ENCODE measurements at regions not wholly inside any gene's neighbourhood (a gene's known extent, or its start where the extent isn't known, plus 50 kb on each side); places are given as distances from the start of the nearest gene placed in this dataset.

DNA sequence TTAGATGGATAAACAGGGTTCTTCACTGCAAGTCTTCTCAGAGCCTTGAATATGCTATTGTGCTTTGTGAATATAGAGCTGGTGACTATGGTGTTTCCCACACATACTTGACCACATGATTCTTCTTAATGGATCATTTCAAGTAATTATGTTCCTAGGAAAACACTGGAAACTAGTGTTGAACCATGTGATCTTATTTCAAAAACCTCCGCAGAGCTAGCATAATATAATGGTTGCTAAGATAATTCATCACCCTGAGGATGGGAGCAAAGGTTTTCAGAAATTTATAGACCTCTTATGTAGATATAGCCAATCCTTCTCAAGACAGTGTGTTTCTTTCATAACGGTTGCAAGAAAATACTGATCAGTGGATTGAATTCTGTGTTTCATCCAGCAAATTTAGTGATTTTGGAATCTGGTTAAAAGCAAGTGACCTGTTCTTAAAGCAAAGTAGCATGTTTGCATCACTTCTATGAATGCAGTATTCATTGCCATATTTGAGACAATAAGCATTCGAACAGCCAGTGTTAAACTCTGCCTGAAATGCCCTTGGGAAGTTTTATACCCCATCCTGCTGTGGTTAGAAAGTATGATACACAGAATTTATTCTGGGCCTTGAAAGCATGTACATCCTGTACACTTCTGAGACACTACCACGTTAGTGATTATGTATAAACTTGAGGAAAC lies 341.0 kb upstream of the E2F7 start:
- peaks cover 15% of the 10 kb centered on the region for H3K4me1 ChIP-seq (ENCODE audit: control insufficient read depth, insufficient read depth, low read length)
- H3K27ac ChIP-seq (ENCODE audit: extremely low read depth, low read depth, low read length) = no peak overlapping the region
- ChIA-PET CTCF (no interaction called here), POLR2A (no interaction called here)
- no peaks in the 10 kb centered on the region for H3K36me3 ChIP-seq (ENCODE audit: control insufficient read depth in 2 of 2, insufficient read depth in 1 of 2, low read length in 2 of 2)
- TF ChIP-seq GLI2 (tag by site-specific recombination; IDR thresholded peaks at IDR 0.05; ENCODE audit: borderline replicate concordance, low read depth) (no peak), ZNF521 (tag by site-specific recombination; IDR thresholded peaks at IDR 0.05) (no peak), SCRT1 (tag by site-specific recombination; IDR thresholded peaks at IDR 0.05; ENCODE audit: borderline replicate concordance) (no peak), ZNF776 (tag by site-specific recombination; IDR thresholded peaks at IDR 0.05; ENCODE audit: borderline replicate concordance) (no peak), KLF16 (tag by site-specific recombination; IDR thresholded peaks at IDR 0.05) (no peak), ZNF48 (tag by site-specific recombination; IDR thresholded peaks at IDR 0.05) (no peak), ZNF621 (tag by site-specific recombination; IDR thresholded peaks at IDR 0.05) (no peak), ZNF157 (tag by site-specific recombination; IDR thresholded peaks at IDR 0.05) (no peak), HOXD13 (CRISPR knock-in tag; IDR thresholded peaks at IDR 0.05; ENCODE audit: borderline replicate concordance) (no peak), ZNF596 (tag by site-specific recombination; IDR thresholded peaks at IDR 0.05) (no peak), ZNF239 (tag by site-specific recombination; IDR thresholded peaks at IDR 0.05) (no peak), ZFHX2 (tag by site-specific recombination; conservative IDR thresholded peaks at IDR 0.05) (no peak), SALL2 (tag by site-specific recombination; IDR thresholded peaks at IDR 0.05; ENCODE audit: borderline replicate concordance) (no peak), YY2 (tag by site-specific recombination; IDR thresholded peaks at IDR 0.05) (no peak), REPIN1 (tag by site-specific recombination; IDR thresholded peaks at IDR 0.05; ENCODE audit: low read depth) (no peak), BCL11B (tag by site-specific recombination; IDR thresholded peaks at IDR 0.05; ENCODE audit: low read depth) (no peak), ZNF670 (tag by site-specific recombination; IDR thresholded peaks at IDR 0.05; ENCODE audit: low read depth) (no peak)
- no peaks in the 10 kb centered on the region for H3K9me3 ChIP-seq (ENCODE audit: control insufficient read depth, insufficient read depth, low read depth, low read length)
- H3K4me3 ChIP-seq (ENCODE audit: low read depth, low read length) = no peak overlapping the region

DNA sequence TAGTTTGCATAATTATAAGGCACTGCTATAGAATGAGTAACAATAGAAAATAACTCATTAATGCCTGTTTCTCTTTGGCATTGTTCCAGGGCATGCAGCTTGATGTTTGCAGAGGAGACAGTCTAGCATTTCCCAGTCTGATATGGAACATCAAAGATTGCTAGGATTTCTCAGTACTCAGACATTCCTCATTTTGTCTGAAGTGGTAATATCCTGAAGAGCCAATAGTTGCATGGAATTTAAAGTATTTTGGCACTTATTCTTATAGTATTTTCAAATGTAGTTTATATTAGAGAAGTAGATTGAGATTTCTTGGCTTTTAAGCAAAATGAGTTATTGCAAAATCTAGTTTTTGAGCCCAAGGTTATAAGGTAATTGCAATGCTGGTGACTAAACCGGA lies 337.3 kb upstream of the E2F7 start:
- Histone ChIP-seq H3K4me1 (ENCODE audit: control insufficient read depth, insufficient read depth, low read length) (peaks cover 12% of the 10 kb centered on the region), H3K36me3 (ENCODE audit: control insufficient read depth in 2 of 2, insufficient read depth in 1 of 2, low read length in 2 of 2) (no peaks in the 10 kb centered on the region), H3K9me3 (ENCODE audit: control insufficient read depth, insufficient read depth, low read depth, low read length) (no peaks in the 10 kb centered on the region), H3K4me3 (ENCODE audit: low read depth, low read length) (no peak overlapping the region), H3K27ac (ENCODE audit: extremely low read depth, low read depth, low read length) (no peak overlapping the region)
- POLR2A ChIA-PET = no interaction called here
- CTCF ChIA-PET = no interaction called here
- TF ChIP-seq ZNF202 (tag by site-specific recombination; IDR thresholded peaks at IDR 0.05; ENCODE audit: borderline replicate concordance) (no peak), KLF7 (tag by site-specific recombination; IDR thresholded peaks at IDR 0.05; ENCODE audit: borderline replicate concordance) (no peak), PRDM1 (tag by site-specific recombination; IDR thresholded peaks at IDR 0.05) (no peak)

DNA sequence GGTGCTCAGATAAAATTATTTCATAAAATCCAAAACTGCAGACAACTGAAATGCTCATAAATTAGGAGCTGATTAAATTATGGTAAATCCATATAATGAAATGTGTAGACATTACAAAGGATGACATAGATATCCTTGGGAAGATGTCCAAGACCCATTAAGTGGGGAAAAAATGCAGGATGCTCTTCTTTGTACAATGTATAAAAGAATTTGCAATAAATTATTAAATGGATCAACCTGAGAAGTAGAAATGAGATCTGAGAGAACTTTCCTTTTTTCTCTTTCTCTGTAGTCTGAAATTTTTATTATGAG lies 336.4 kb upstream of the E2F7 start:
- ChIA-PET POLR2A (no interaction called here), CTCF (no interaction called here)
- H3K4me1 ChIP-seq (ENCODE audit: control insufficient read depth, insufficient read depth, low read length) = peaks cover 12% of the 10 kb centered on the region
- H3K4me3 ChIP-seq (ENCODE audit: low read depth, low read length) = no peak overlapping the region
- no peaks in the 10 kb centered on the region for H3K36me3 ChIP-seq (ENCODE audit: control insufficient read depth in 2 of 2, insufficient read depth in 1 of 2, low read length in 2 of 2)
- H3K27ac ChIP-seq (ENCODE audit: extremely low read depth, low read depth, low read length) = no peak overlapping the region
- H3K9me3 ChIP-seq (ENCODE audit: control insufficient read depth, insufficient read depth, low read depth, low read length) = no peaks in the 10 kb centered on the region
- no peak for TF ChIP-seq ZNF785 (tag by site-specific recombination; IDR thresholded peaks at IDR 0.05)
- TF ChIP-seq, protein P1, sequence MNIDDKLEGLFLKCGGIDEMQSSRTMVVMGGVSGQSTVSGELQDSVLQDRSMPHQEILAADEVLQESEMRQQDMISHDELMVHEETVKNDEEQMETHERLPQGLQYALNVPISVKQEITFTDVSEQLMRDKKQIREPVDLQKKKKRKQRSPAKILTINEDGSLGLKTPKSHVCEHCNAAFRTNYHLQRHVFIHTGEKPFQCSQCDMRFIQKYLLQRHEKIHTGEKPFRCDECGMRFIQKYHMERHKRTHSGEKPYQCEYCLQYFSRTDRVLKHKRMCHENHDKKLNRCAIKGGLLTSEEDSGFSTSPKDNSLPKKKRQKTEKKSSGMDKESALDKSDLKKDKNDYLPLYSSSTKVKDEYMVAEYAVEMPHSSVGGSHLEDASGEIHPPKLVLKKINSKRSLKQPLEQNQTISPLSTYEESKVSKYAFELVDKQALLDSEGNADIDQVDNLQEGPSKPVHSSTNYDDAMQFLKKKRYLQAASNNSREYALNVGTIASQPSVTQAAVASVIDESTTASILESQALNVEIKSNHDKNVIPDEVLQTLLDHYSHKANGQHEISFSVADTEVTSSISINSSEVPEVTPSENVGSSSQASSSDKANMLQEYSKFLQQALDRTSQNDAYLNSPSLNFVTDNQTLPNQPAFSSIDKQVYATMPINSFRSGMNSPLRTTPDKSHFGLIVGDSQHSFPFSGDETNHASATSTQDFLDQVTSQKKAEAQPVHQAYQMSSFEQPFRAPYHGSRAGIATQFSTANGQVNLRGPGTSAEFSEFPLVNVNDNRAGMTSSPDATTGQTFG (tag by site-specific recombination; IDR thresholded peaks at IDR 0.05; ENCODE audit: borderline replicate concordance) = no peak
- TF ChIP-seq, protein P2, sequence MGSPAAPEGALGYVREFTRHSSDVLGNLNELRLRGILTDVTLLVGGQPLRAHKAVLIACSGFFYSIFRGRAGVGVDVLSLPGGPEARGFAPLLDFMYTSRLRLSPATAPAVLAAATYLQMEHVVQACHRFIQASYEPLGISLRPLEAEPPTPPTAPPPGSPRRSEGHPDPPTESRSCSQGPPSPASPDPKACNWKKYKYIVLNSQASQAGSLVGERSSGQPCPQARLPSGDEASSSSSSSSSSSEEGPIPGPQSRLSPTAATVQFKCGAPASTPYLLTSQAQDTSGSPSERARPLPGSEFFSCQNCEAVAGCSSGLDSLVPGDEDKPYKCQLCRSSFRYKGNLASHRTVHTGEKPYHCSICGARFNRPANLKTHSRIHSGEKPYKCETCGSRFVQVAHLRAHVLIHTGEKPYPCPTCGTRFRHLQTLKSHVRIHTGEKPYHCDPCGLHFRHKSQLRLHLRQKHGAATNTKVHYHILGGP (tag by site-specific recombination; IDR thresholded peaks at IDR 0.05) = no peak
- TF ChIP-seq, protein P3, sequence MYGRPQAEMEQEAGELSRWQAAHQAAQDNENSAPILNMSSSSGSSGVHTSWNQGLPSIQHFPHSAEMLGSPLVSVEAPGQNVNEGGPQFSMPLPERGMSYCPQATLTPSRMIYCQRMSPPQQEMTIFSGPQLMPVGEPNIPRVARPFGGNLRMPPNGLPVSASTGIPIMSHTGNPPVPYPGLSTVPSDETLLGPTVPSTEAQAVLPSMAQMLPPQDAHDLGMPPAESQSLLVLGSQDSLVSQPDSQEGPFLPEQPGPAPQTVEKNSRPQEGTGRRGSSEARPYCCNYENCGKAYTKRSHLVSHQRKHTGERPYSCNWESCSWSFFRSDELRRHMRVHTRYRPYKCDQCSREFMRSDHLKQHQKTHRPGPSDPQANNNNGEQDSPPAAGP (tag by site-specific recombination; IDR thresholded peaks at IDR 0.05) = no peak
- no peak for TF ChIP-seq ZNF48 (tag by site-specific recombination; IDR thresholded peaks at IDR 0.05)
- TF ChIP-seq ZNF248 (tag by site-specific recombination; IDR thresholded peaks at IDR 0.05) = no peak
- no peak for TF ChIP-seq ZNF24 (tag by site-specific recombination; IDR thresholded peaks at IDR 0.05)
- TF ChIP-seq PRDM1 (tag by site-specific recombination; IDR thresholded peaks at IDR 0.05) = no peak
- no peak for TF ChIP-seq ZNF501 (tag by site-specific recombination; IDR thresholded peaks at IDR 0.05)
- TF ChIP-seq ZFP69B (tag by site-specific recombination; IDR thresholded peaks at IDR 0.05) = no peak

Measured in HEK293 (cell line).